GM12872 (cell line): ENCODE measurements at regions not wholly inside any gene's neighbourhood (a gene's known extent, or its start where the extent isn't known, plus 50 kb on each side); places are given as distances from the start of the nearest gene placed in this dataset.

ENCODE experiments used
- CTCF ChIP-seq: IDR thresholded peaks from 3 replicates; pipeline ENCODE4 v1.5.1; 2011; ENCODE audit warnings: low read depth, mild to moderate bottlenecking, low read length, moderate library complexity; ENCODE audit not compliant: insufficient read depth

- TF ChIP-seq CTCF = no peak
Measured at GRCh38 chr2:5509362-5509761, 182.8 kb upstream of the SOX11 start.

DNA sequence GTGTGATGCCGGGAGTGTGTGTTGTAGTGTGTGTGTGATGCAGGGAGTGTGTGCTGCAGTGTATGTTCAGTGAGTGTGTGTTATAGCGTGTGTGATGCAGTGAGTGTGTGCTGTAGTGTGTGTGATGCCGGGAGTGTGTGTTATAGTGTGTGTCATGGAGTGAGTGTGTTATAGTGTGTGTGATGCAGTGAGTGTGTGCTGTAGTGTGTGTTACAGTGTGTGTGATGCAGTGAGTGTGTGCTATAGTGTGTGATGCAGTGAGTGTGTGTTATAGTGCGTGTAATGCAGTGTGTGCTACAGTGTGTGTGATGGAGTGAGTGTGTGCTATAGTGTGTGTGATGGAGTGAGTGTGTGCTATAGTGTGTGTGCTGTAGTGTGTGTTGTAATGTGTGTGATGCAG, 182.1 kb upstream of the SOX11 start:
- no peak for TF ChIP-seq CTCF

DNA sequence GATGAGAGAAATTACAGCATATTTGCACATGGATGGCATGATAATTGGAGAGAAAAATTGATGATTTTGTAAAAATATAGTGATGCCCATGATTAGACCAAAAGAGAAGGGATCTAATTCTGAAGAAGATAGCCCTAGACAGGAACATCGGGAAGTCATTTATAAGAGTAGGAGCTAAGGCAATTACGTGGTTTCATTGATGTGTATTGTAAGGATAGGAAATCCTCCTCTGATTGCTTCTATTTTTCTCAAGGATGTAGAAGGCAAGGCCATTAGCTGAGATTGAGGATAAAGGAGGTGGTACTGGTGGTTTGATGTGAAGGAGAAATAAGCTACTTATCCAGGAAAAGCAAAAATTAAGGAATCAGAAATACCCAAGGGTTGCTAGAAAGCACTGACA, 176.5 kb upstream of the SOX11 start:
- no peak for TF ChIP-seq CTCF

GRCh38 chr2:5519286-5519685, 172.9 kb upstream of the SOX11 start:
- TF ChIP-seq CTCF = no peak

DNA sequence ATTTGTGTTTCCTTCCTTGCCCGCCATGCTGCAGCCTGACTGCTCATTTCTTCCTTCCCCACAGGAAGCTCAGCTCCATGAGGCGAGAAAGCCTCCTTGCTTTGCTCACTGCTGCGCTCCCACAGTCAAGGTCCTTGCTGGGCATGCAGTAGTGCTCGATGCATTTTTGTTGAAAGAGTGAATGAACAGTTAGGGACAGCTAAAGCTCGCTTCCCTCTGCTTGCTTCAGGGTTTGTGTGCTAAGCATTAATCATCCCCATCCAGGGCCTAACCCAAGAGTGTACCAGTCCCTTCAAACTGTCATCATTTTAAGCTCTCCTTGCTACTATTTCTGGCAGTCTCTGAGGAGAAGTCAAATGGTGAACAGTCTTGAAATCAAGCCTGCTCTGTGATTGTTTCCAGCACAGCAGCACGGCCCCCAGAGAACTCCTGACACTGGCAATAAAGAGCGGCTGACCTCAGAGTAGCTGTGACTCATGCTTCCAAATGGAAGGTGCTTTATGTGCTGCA, 171.7 kb upstream of the SOX11 start:
- no peak for TF ChIP-seq CTCF

DNA sequence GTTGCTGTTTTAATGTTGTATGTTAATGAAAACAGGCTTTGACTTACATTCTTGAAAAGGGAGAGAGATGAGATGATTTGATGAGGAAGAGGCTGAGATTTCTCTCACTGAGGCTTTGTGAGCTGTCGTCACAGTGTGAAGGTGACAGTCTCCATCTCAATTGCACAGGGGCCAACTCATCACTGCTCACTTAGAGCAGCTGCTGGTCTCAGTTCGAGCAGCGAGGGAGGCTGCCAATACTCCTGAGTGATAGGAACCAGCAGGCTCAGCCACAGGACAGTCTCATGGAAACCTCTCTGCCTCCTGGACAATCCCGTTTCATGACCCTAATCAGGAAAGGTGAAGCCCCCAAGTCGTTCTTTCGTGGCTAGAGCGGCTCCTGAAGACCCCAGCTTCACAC, 170.7 kb upstream of the SOX11 start:
- no peak for TF ChIP-seq CTCF

DNA sequence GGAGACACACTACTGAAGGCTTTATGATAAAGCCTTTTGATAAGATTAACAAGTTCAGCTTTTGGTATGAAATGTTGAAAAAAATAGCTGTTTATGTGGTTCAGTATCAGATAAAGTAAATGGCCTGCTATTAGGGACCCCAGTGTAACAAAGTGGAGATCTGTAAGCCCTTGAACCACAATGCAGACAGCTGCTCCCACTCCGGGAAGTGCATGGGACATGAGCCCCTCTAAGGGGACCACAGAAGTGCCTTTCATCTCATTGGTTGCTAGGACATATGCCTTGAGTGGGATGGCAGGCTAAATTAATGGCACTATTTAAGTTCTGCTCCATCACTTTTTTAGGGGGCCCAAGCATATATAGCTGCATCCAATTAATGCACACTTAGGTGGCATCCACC, 167.6 kb upstream of the SOX11 start:
- no peak for TF ChIP-seq CTCF

DNA sequence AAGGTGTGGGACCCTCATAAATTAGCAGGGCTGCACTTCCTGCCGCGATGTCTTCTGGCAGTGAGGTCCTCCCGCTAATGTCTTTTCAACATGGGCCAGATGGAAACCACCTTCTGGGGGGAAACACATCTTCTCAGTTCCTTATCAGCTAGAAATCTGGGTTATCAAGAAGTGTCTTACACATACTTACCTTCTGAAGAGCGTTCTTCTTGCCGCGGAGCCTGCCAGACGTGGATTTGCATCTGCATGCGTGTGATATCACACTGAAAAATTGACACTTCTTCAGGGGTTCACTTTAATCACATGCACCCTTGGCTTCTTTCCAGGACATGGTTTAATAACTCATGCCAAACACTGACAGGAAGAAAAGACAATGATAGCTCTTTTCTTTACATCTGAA, 163.5 kb upstream of the SOX11 start:
- no peak for TF ChIP-seq CTCF
